ENCODE measurements at regions not wholly inside any gene's neighbourhood (a gene's known extent, or its start where the extent isn't known, plus 50 kb on each side); places are given as distances from the start of the nearest gene placed in this dataset.

GRCh38 chr9:126107693-126108092 lies 218.9 kb upstream of the MVB12B start (continued):
- TF ChIP-seq, protein P1, sequence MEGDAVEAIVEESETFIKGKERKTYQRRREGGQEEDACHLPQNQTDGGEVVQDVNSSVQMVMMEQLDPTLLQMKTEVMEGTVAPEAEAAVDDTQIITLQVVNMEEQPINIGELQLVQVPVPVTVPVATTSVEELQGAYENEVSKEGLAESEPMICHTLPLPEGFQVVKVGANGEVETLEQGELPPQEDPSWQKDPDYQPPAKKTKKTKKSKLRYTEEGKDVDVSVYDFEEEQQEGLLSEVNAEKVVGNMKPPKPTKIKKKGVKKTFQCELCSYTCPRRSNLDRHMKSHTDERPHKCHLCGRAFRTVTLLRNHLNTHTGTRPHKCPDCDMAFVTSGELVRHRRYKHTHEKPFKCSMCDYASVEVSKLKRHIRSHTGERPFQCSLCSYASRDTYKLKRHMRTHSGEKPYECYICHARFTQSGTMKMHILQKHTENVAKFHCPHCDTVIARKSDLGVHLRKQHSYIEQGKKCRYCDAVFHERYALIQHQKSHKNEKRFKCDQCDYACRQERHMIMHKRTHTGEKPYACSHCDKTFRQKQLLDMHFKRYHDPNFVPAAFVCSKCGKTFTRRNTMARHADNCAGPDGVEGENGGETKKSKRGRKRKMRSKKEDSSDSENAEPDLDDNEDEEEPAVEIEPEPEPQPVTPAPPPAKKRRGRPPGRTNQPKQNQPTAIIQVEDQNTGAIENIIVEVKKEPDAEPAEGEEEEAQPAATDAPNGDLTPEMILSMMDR (conservative IDR thresholded peaks at IDR 0.05; ENCODE audit: low read depth in 2 of 2) = no peak

GRCh38 chr9:126108240-126108639 lies 218.4 kb upstream of the MVB12B start:
- Mint-ChIP-seq H3K36me3 (ENCODE audit: low read depth) (no peaks in the 10 kb centered on the region), H3K4me3 (no peak overlapping the region), H3K27me3 (ENCODE audit: insufficient read depth, low read depth, poor library complexity) (peaks cover 5% of the 10 kb centered on the region), H3K4me1 (no peaks in the 10 kb centered on the region), H3K9me3 (peaks cover 2% of the 10 kb centered on the region; the same call in 2 of the 3 replicates), H3K27ac (no peak overlapping the region)
- no peaks in the 10 kb centered on the region for H3K27me3 ChIP-seq (ENCODE audit: insufficient read depth)
- H3K4me3 ChIP-seq = no peak overlapping the region
- H3F3A ChIP-seq (replicated peaks; ENCODE audit: low read depth) = no peaks in the 10 kb centered on the region
- H4K20me1 ChIP-seq (replicated peaks; ENCODE audit: insufficient read depth) = no peaks in the 10 kb centered on the region; the same call in 1 of the 2 replicates
- peak; percentile 80 for TF ChIP-seq REST (IDR thresholded peaks at IDR 0.05; ENCODE audit: unreplicated experiment)
- TF ChIP-seq, protein P2, sequence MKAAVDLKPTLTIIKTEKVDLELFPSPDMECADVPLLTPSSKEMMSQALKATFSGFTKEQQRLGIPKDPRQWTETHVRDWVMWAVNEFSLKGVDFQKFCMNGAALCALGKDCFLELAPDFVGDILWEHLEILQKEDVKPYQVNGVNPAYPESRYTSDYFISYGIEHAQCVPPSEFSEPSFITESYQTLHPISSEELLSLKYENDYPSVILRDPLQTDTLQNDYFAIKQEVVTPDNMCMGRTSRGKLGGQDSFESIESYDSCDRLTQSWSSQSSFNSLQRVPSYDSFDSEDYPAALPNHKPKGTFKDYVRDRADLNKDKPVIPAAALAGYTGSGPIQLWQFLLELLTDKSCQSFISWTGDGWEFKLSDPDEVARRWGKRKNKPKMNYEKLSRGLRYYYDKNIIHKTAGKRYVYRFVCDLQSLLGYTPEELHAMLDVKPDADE (IDR thresholded peaks at IDR 0.05) = no peak
- TF ChIP-seq EZH2 (IDR thresholded peaks at IDR 0.05; ENCODE audit: low read depth, unreplicated experiment) = no peak
- no peak overlapping the region for H3K27ac ChIP-seq (ENCODE audit: low read depth)
- peaks cover 4% of the 10 kb centered on the region; the same call in 1 of the 2 replicates for H3K9me2 ChIP-seq (ENCODE audit: insufficient read depth)
- H3K4me1 ChIP-seq (ENCODE audit: insufficient read depth) = no peaks in the 10 kb centered on the region
- DNase-seq (ENCODE audit: low spot score) = peak; percentile 69
- no peaks in the 10 kb centered on the region for H3K79me2 ChIP-seq (replicated peaks; ENCODE audit: insufficient read depth)
- ATAC-seq = peak; percentile 95
- H3K4me2 ChIP-seq = no peak overlapping the region
- no peak overlapping the region for H2AFZ ChIP-seq
- H3K36me3 ChIP-seq (ENCODE audit: insufficient read depth) = no peaks in the 10 kb centered on the region

- Histone ChIP-seq H3K36me3 (ENCODE audit: insufficient read depth) (no peaks in the 10 kb centered on the region), H3K79me2 (replicated peaks; ENCODE audit: insufficient read depth) (no peaks in the 10 kb centered on the region), H2AFZ (no peak overlapping the region), H3K4me1 (ENCODE audit: insufficient read depth) (no peaks in the 10 kb centered on the region), H3F3A (replicated peaks; ENCODE audit: low read depth) (no peaks in the 10 kb centered on the region), H3K9me2 (ENCODE audit: insufficient read depth) (peaks cover 4% of the 10 kb centered on the region; the same call in 1 of the 2 replicates), H3K27ac (ENCODE audit: low read depth) (no peak overlapping the region), H3K4me2 (no peak overlapping the region), H3K4me3 (no peak overlapping the region), H3K27me3 (ENCODE audit: insufficient read depth) (no peaks in the 10 kb centered on the region), H4K20me1 (replicated peaks; ENCODE audit: insufficient read depth) (no peaks in the 10 kb centered on the region; the same call in 1 of the 2 replicates)
- H3K36me3 Mint-ChIP-seq (ENCODE audit: low read depth) = no peaks in the 10 kb centered on the region; the same call in 2 of the 3 replicates
- H3K27me3 Mint-ChIP-seq (ENCODE audit: insufficient read depth, low read depth, poor library complexity) = peaks cover 5% of the 10 kb centered on the region
- H3K4me3 Mint-ChIP-seq = no peak overlapping the region
- H3K9me3 Mint-ChIP-seq = peaks cover 2% of the 10 kb centered on the region; the same call in 1 of the 3 replicates
- TF ChIP-seq REST (IDR thresholded peaks at IDR 0.05; ENCODE audit: unreplicated experiment) = no peak
- DNase-seq (ENCODE audit: low spot score) (no peak), ATAC-seq (no peak)
- H3K27ac Mint-ChIP-seq = no peak overlapping the region
- H3K4me1 Mint-ChIP-seq = no peaks in the 10 kb centered on the region
These were observed 217.1 kb upstream of the MVB12B start for GRCh38 chr9:126109575-126109974.

Measured in GM23338 (cell line).